Endothelial cell (in vitro differentiated cells): ENCODE measurements at regions not wholly inside any gene's neighbourhood (a gene's known extent, or its start where the extent isn't known, plus 50 kb on each side); places are given as distances from the start of the nearest gene placed in this dataset.
"Not testable (repeated sequence)": the region's sequence is repeated elsewhere in the genome, so short reads cannot be mapped to it uniquely, and the experiment has no call there.

Experiments
- DNase-seq: peaks from one replicate; pipeline ENCODE4 v3.0.0; 2021; ENCODE audit warnings: low spot score
- H3K27ac Mint-ChIP-seq: one replicate; pipeline ENCODE4 v1.8.0; 2021; ENCODE audit warnings: mixed read lengths, inconsistent platforms; ENCODE audit not compliant: unreplicated experiment
- H3K27me3 Mint-ChIP-seq: one replicate; pipeline ENCODE4 v1.8.0; 2021; ENCODE audit warnings: mild to moderate bottlenecking, moderate library complexity, mixed read lengths, inconsistent platforms; ENCODE audit not compliant: unreplicated experiment
- H3K36me3 Mint-ChIP-seq: one replicate; pipeline ENCODE4 v1.8.0; 2021; ENCODE audit warnings: mild to moderate bottlenecking, low read depth, mixed read lengths, inconsistent platforms; ENCODE audit not compliant: unreplicated experiment
- H3K4me1 Mint-ChIP-seq: one replicate; pipeline ENCODE4 v1.8.0; 2021; ENCODE audit warnings: mild to moderate bottlenecking, mixed read lengths, inconsistent platforms; ENCODE audit not compliant: unreplicated experiment
- H3K4me3 Mint-ChIP-seq: one replicate; pipeline ENCODE4 v1.8.0; 2021; ENCODE audit warnings: mild to moderate bottlenecking, mixed read lengths, inconsistent platforms; ENCODE audit not compliant: unreplicated experiment
- H3K9me3 Mint-ChIP-seq: one replicate; pipeline ENCODE4 v1.8.0; 2021; ENCODE audit warnings: mixed read lengths, inconsistent platforms; ENCODE audit not compliant: unreplicated experiment
- TF ChIP-seq, protein P1 (sequence below): fragments of 200-600 bp; sonication (generic); IDR thresholded peaks from one replicate; pipeline ENCODE4 v1.5.0; 2021; ENCODE audit warnings: antibody characterized with exemption; ENCODE audit not compliant: unreplicated experiment

GRCh38 chr3:144877356-144877755 lies 905.7 kb downstream of the DIPK2A start:
- Mint-ChIP-seq H3K4me1 (no peaks in the 10 kb centered on the region), H3K27ac (no peak overlapping the region), H3K36me3 (no peaks in the 10 kb centered on the region), H3K9me3 (no peaks in the 10 kb centered on the region), H3K27me3 (no peaks in the 10 kb centered on the region), H3K4me3 (no peak overlapping the region)
- TF ChIP-seq, protein P1, sequence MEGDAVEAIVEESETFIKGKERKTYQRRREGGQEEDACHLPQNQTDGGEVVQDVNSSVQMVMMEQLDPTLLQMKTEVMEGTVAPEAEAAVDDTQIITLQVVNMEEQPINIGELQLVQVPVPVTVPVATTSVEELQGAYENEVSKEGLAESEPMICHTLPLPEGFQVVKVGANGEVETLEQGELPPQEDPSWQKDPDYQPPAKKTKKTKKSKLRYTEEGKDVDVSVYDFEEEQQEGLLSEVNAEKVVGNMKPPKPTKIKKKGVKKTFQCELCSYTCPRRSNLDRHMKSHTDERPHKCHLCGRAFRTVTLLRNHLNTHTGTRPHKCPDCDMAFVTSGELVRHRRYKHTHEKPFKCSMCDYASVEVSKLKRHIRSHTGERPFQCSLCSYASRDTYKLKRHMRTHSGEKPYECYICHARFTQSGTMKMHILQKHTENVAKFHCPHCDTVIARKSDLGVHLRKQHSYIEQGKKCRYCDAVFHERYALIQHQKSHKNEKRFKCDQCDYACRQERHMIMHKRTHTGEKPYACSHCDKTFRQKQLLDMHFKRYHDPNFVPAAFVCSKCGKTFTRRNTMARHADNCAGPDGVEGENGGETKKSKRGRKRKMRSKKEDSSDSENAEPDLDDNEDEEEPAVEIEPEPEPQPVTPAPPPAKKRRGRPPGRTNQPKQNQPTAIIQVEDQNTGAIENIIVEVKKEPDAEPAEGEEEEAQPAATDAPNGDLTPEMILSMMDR, result no peak
- no peak for DNase-seq

- Mint-ChIP-seq H3K9me3 (no peaks in the 10 kb centered on the region), H3K36me3 (no peaks in the 10 kb centered on the region), H3K27ac (no peak overlapping the region), H3K27me3 (no peaks in the 10 kb centered on the region), H3K4me3 (no peak overlapping the region), H3K4me1 (no peaks in the 10 kb centered on the region)
- no peak for DNase-seq
- TF ChIP-seq, protein P1, result no peak
These were observed 908.1 kb downstream of the DIPK2A start for GRCh38 chr3:144879701-144880100.

DNA sequence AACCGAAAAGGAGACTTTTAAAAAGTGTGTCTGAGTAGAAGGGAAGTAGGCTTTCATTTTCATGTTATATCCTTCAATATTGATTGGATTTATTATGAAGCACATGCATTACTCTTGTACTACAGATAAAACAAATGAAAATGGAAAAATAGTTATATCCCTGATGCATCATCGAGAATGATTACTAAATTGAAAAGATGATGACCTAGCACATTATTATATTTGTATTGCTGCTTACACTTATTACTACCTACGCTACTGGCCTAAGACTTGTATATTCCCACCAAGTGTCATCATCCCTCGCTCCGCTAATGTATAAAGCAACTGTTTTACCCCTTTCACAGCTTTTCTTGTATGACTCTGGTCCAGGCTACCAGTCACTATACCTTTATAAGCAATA lies 922.4 kb downstream of the DIPK2A start:
- H3K9me3 Mint-ChIP-seq, result no peaks in the 10 kb centered on the region
- H3K27me3 Mint-ChIP-seq, result no peaks in the 10 kb centered on the region
- H3K36me3 Mint-ChIP-seq, result no peaks in the 10 kb centered on the region
- H3K4me3 Mint-ChIP-seq, result no peak overlapping the region
- TF ChIP-seq, protein P1, result no peak
- DNase-seq, result no peak
- H3K27ac Mint-ChIP-seq, result no peak overlapping the region
- no peaks in the 10 kb centered on the region for H3K4me1 Mint-ChIP-seq

DNA sequence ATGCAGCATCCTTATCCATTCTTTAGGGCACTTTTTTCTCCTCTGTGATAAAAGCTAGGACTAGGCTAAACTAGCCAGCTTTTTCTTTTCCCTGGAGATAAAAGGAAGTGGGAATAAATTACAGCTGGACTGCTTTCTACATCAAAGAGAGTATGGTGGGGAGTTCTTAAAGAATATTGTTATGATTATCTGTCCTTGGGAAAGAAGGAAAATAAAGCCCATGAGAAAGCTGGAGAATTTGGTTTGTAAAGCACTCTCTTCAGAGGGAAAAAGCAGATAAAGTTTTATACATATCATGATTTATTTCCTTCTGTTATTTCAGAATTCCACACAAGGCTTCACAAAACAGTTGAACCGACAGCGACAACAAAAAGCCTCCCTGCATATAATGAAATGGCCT lies 923.0 kb downstream of the DIPK2A start:
- no peak overlapping the region for H3K4me3 Mint-ChIP-seq
- no peaks in the 10 kb centered on the region for H3K4me1 Mint-ChIP-seq
- H3K27me3 Mint-ChIP-seq, result no peaks in the 10 kb centered on the region

GRCh38 chr3:144900366-144900765 lies 928.7 kb downstream of the DIPK2A start:
- no peaks in the 10 kb centered on the region for H3K27me3 Mint-ChIP-seq
- no peaks in the 10 kb centered on the region for H3K4me1 Mint-ChIP-seq
- TF ChIP-seq, protein P1, result no peak
- H3K4me3 Mint-ChIP-seq, result no peak overlapping the region
- H3K9me3 Mint-ChIP-seq, result peaks cover 5% of the 10 kb centered on the region
- no peak overlapping the region for H3K27ac Mint-ChIP-seq
- DNase-seq, result no peak
- H3K36me3 Mint-ChIP-seq, result no peaks in the 10 kb centered on the region

More for the DNA sequence above, 923.0 kb downstream of the DIPK2A start:
- TF ChIP-seq, protein P1, result no peak
- Mint-ChIP-seq H3K27ac (no peak overlapping the region), H3K36me3 (no peaks in the 10 kb centered on the region), H3K9me3 (no peaks in the 10 kb centered on the region)
- DNase-seq, result no peak

DNA sequence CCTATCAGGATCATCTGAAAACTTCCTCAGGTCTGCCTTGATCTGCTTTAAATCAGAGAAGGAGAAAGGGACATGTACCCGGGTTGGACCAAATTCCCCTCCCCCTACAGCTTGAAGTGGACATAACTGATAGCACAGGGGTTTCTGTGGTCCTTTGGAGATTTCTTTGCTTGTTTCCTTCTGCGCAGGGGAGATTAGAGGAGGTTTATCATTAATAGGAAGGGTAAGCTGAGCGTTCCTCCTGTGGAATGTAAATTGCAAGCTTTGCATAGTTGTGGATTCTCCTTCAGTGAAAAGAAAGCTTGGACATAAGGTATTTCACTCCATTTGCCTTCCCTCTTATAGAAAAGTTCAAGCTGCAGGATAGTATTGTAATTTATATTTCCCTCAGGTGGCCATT lies 936.0 kb downstream of the DIPK2A start:
- not testable (repeated sequence) for H3K27me3 Mint-ChIP-seq, H3K4me3 Mint-ChIP-seq, H3K4me1 Mint-ChIP-seq, H3K9me3 Mint-ChIP-seq, H3K36me3 Mint-ChIP-seq, H3K27ac Mint-ChIP-seq, DNase-seq
